ENCODE measurements at regions not wholly inside any gene's neighbourhood (a gene's known extent, or its start where the extent isn't known, plus 50 kb on each side); places are given as distances from the start of the nearest gene placed in this dataset.

DNA sequence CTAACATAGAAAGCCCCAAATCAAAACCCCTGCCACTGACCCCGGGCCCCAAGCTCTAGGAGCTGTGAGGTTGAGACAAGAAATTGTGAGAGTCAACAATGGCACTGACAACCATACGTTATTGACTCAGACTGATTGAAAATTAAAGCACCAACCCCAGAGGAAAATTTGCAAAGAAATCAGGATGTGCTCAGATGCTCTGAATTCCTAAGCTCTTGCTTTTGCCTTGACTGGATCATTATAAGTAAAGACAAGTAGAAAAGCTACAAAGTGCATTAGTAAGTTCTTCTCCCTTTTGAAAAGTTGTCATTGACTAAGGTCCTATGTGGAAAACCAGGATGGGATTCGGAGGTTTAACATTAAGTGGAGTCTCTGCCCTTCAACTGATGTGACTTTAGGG is 130.2 kb downstream of the SAMD9 start:
- H3K23ac ChIP-seq (ENCODE audit: insufficient read length) = no peak overlapping the region
- no peak overlapping the region for H2BK12ac ChIP-seq (ENCODE audit: low read depth, low read length)
- H3K27me3 ChIP-seq (replicated peaks in 1 of 4; ENCODE audit: control insufficient read depth in 3 of 4, extremely low read depth in 1 of 4, insufficient read depth in 3 of 4, low read length in 3 of 4) = no peaks in the 10 kb centered on the region
- no peak overlapping the region for H2AK5ac ChIP-seq (ENCODE audit: low read depth, low read length)
- WGBS, 2 experiments (ENCODE audit: extremely low coverage in 1 of 2, insufficient coverage in 1 of 2, insufficient read length in 1 of 2, insufficient replicate concordance in 2 of 2, low coverage in 1 of 2, low lambda C conversion rate in 2 of 2, missing lambda C conversion rate in 1 of 2) = 89% methylated on average over 3 of the region's 3 CpGs; no CpG with 5 or more reads in 1 of the 2 experiments
- ChIA-PET POLR2A (ENCODE audit: partially characterized antibody) (interaction anchor here (1.4 kb wide), 1 partner anchor 397 kb away, joined by 3 read pairs; the partner anchor contains the start of gene FAM133B), CTCF (ENCODE audit: partially characterized antibody) (interaction anchor here (0.7 to 4.3 kb wide), 13 partner anchors 8 to 384 kb away, joined by 3 to 20 read pairs (median 5); no protein-coding TSS in a partner anchor)
- no peak overlapping the region for H3K27ac ChIP-seq (ENCODE audit: low read depth, low read length)
- no peak overlapping the region for H3K4ac ChIP-seq (replicated peaks; ENCODE audit: insufficient read length, low read depth, low read length)
- DNase-seq (ENCODE audit: low read depth in 1 of 2, low spot score in 2 of 2) (no peak), FAIRE-seq (peak; percentile 19)
- H3K36me3 ChIP-seq (ENCODE audit: control insufficient read depth in 2 of 4, insufficient read depth in 4 of 4, low read length in 3 of 4) = no peaks in the 10 kb centered on the region
- H3K14ac ChIP-seq (ENCODE audit: insufficient read length) = no peak overlapping the region
- no peak overlapping the region for H2BK15ac ChIP-seq (ENCODE audit: low read length)
- H4K91ac ChIP-seq (replicated peaks; ENCODE audit: insufficient read length, low read length) = no peak overlapping the region
- H4K8ac ChIP-seq (ENCODE audit: extremely low read depth, insufficient read depth, low read length) = no peak overlapping the region
- no peak overlapping the region for H3K4me2 ChIP-seq (ENCODE audit: insufficient read depth in 1 of 2, low read depth in 2 of 2, low read length in 2 of 2)
- H4K5ac ChIP-seq (ENCODE audit: insufficient read length, low read depth, low read length) = no peak overlapping the region
- no peak overlapping the region for H3K18ac ChIP-seq (ENCODE audit: extremely low read depth, low read length)
- H3K56ac ChIP-seq (replicated peaks; ENCODE audit: insufficient read length, low read depth, low read length) = no peak overlapping the region
- no peaks in the 10 kb centered on the region; a peak in 1 of 4 replicates for H3K9me3 ChIP-seq (ENCODE audit: insufficient read depth in 2 of 2, low read depth in 1 of 2, low read length in 1 of 2)
- no peak overlapping the region for H3K4me3 ChIP-seq (ENCODE audit: extremely low read depth in 1 of 4, insufficient read depth in 2 of 4, low read depth in 3 of 4, low read length in 4 of 4)
- H2BK120ac ChIP-seq (replicated peaks; ENCODE audit: low read depth, low read length) = no peak overlapping the region
- no peaks in the 10 kb centered on the region for H3K23me2 ChIP-seq (ENCODE audit: low read depth, low read length)
- no peak overlapping the region for H2BK5ac ChIP-seq (ENCODE audit: low read depth, low read length)
- TF ChIP-seq ASH2L (IDR thresholded peaks at IDR 0.05; ENCODE audit: low read length) (no peak), CBX8 (IDR thresholded peaks at IDR 0.05; ENCODE audit: borderline replicate concordance, low read depth, low read length) (no peak), TEAD4 (IDR thresholded peaks at IDR 0.05; ENCODE audit: low read depth, low read length) (no peak), YY1 (IDR thresholded peaks at IDR 0.05; ENCODE audit: low read depth, low read length) (no peak), RXRA (IDR thresholded peaks at IDR 0.05; ENCODE audit: insufficient read depth, low read depth, low read length) (no peak), TAF7 (optimal IDR thresholded peaks at IDR 0.05; ENCODE audit: borderline replicate concordance, low read depth, low read length) (no peak), SIN3A (conservative IDR thresholded peaks at IDR 0.05 in 1 of 2, IDR thresholded peaks at IDR 0.05 in 1 of 2; ENCODE audit: low read depth in 1 of 2, low read length in 2 of 2) (no peak), HDAC2 (IDR thresholded peaks at IDR 0.05; ENCODE audit: borderline replicate concordance in 1 of 2, low read depth in 2 of 2, low read length in 2 of 2) (no peak), GTF2F1 (IDR thresholded peaks at IDR 0.05; ENCODE audit: borderline replicate concordance, low read depth, low read length) (no peak), TBP (IDR thresholded peaks at IDR 0.05; ENCODE audit: low read depth, low read length) (no peak)
- TF ChIP-seq, protein P1, sequence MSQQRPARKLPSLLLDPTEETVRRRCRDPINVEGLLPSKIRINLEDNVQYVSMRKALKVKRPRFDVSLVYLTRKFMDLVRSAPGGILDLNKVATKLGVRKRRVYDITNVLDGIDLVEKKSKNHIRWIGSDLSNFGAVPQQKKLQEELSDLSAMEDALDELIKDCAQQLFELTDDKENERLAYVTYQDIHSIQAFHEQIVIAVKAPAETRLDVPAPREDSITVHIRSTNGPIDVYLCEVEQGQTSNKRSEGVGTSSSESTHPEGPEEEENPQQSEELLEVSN (IDR thresholded peaks at IDR 0.05) = no peak
- no peak overlapping the region for H2BK20ac ChIP-seq (ENCODE audit: low read length)
- H3K4me1 ChIP-seq (replicated peaks in 1 of 4; ENCODE audit: control insufficient read depth in 3 of 4, insufficient read depth in 4 of 4, low read length in 3 of 4) = peaks cover 0 to 4% (median 0%) of the 10 kb centered on the region in 4 experiments; a peak in 2 of 7 replicates
- no peak overlapping the region for H3K9ac ChIP-seq (replicated peaks in 1 of 4; ENCODE audit: extremely low read depth in 1 of 4, low read depth in 3 of 4, low read length in 3 of 4)
- no peaks in the 10 kb centered on the region for H3K79me2 ChIP-seq (ENCODE audit: control insufficient read depth in 1 of 2, insufficient read depth in 2 of 2, low read length in 2 of 2)
- H2AFZ ChIP-seq (ENCODE audit: low read length) = no peak overlapping the region
- H4K20me1 ChIP-seq (replicated peaks in 1 of 2; ENCODE audit: control insufficient read depth in 1 of 2, insufficient read depth in 2 of 2, low read length in 2 of 2) = no peaks in the 10 kb centered on the region
- H3K79me1 ChIP-seq (ENCODE audit: low read depth, low read length) = no peaks in the 10 kb centered on the region
